T-helper 2 cell (primary cell): ENCODE measurements at regions not wholly inside any gene's neighbourhood (a gene's known extent, or its start where the extent isn't known, plus 50 kb on each side); places are given as distances from the start of the nearest gene placed in this dataset.
"Not testable (repeated sequence)": the region's sequence is repeated elsewhere in the genome, so short reads cannot be mapped to it uniquely, and the experiment has no call there.

Source experiments
- DNase-seq, 5 experiments: peaks; one replicate each; pipeline versions ENCODE4 v3.0.0 to v3.0.0-alpha.2; 2012 to 2022

- DNase-seq: not testable (repeated sequence)
Observed at GRCh38 chr4:121616449-121616848, 80.3 kb downstream of the ANXA5 start.

DNA sequence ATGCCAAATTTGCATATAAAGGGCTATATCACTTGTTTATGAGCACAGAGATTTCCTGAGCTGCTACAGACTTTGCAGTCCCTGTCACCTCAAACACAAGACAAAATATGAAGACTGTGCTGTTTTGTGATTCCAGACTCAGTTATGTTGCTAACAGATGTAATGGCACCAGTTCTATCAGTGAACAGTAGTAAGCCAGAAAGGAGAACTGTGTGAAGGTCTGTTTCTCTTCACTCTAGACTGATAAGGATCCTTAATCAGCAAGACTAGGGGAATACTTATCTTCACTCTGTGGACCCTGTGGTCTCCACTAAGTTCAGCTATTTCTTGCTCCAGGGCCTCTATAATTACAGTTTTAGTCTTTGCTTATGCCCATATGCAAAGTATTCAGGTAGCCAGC lies 82.7 kb downstream of the ANXA5 start:
- no peak for DNase-seq

DNA sequence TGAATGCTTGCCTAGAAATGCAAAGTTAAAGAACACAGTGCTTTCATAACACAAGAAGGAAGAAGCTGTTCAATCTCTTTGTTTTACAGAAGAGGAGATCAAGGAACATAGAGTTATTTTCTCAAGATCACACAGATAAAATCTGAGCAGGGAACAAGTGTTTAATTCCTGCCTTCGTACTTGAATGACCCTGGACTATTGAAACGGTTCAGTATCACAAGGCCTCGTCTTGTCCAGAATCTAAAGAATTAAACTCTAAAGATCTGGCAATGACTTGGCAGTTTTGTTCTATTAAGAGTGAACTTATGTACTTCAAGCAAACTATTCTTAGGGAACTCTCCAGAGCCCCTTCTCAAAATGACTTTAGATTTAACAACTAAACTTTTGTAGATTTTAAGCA lies 97.7 kb downstream of the ANXA5 start:
- no peak for DNase-seq

DNA sequence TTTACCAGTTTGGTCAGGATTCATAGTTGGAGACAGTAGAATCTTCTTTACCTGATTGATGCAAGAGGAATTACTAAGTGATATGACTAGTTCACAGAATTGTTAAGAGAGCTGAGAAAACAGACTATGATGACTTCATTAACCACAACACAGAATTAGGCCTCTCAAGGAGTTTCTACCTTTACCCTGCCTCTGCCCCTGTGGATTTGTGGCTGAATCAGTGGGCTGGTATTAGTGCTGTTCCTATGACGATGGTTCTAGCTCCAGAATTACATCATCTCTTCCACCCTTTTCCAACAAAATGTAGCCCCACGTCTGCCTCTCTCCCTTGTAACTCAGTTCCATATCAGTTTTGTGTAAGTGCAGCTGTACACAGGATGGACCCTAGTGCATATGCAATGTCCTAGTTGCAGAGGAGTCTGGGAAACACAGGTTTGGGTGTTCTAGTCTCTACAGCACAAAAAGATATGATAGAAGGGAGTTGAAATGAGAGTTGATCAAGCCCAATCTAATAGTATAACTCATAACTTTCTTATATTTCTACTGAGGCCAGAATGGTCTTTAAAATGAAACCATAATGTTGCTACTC lies 99.3 kb downstream of the ANXA5 start:
- DNase-seq: peak in 1 of 5 experiments; percentile 2

DNA sequence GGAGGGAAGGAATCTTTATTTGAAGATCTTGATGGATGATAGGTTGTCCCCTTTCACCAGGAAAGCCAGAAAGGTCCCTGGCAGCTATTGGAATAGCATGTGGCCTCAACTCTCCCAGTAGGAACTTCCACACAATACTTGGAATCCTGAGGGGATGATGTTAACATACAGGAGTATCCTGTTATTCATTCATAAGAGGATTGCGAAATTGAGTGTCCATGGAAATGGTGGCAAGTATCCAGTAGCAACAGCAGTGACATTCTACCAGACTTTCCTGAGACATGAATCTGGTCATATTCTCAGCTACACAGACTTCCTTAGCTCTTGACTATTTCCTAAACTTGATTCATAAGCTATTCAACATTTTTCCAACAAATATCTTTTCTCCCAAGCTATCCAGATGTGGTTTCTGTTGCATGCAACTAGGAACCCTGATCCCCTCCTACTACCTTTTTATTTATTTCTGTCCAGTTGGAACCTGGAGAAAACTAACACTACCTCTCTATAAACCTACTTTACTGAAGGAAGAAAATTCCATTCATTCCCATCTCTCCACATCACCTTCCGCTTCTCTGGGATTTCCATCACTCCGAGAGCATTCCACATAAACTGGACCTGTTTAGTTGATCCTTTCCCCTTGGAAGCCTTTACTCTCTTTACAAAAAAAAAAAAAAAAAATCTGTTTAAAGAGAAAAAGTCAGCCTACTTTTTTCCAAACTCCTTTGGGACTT lies 101.8 kb downstream of the ANXA5 start:
- DNase-seq: no peak

DNA sequence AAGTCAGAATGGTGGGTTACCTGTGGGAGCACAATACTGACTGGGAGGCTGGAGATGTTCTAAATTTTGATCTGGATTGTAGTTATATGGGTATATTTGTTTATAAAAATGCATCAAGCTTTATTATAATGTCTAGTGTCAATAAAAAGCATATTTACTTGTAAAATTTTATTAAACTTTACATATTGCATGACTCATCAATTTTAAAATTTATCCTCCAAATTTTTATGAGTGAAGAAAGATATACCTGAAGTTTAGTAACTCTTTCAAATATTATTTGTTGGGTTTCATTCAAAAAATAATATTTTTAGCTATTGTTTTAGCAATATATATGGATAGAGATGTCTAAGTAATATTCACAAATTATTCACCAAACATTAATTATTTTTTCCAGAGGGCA lies 103.0 kb downstream of the ANXA5 start:
- no peak for DNase-seq

GRCh38 chr4:121592257-121592656 lies 104.5 kb downstream of the ANXA5 start:
- DNase-seq: not testable (repeated sequence)

GRCh38 chr4:121584836-121585235 lies 111.9 kb downstream of the ANXA5 start:
- no peak for DNase-seq

DNA sequence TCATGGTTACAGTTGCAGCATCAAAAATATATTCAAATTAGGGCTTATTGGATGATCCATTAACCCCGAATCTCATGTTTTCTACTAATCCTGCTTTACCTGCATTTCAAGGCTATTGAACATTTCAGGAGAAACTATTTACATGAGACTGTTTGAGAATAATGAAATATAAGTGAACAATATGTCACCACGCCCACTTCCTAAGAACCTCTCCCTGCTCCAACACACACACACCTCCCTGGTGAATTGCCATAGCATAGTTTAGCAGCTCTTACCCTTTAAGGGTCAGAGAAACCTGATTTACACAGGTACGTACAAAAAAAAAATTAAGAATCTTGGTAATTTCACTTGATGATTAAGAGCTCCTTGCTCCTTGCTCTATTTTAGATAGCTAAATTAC lies 113.4 kb downstream of the ANXA5 start:
- DNase-seq: no peak

DNA sequence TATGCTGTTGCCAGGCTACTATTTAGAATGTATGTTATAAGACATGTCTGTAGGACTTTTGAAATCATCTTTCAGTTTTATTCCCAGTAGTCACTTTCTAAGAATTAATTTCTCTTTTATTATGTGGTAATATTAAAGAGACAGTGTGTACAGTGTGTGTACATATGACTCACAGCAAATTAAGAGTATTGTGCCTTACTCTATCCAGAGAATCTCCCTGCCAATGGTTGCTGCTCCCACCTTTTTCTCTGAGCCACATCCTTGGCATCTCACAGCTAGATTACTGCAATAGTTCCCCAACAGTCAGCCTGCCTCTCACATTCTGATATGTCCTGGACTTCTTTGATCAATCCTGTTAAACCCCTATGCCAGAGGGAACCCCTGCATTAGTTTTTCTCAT lies 114.5 kb downstream of the ANXA5 start:
- no peak for DNase-seq

- DNase-seq: not testable (repeated sequence)
Observed at GRCh38 chr4:121575392-121575791, 121.4 kb downstream of the ANXA5 start.

DNA sequence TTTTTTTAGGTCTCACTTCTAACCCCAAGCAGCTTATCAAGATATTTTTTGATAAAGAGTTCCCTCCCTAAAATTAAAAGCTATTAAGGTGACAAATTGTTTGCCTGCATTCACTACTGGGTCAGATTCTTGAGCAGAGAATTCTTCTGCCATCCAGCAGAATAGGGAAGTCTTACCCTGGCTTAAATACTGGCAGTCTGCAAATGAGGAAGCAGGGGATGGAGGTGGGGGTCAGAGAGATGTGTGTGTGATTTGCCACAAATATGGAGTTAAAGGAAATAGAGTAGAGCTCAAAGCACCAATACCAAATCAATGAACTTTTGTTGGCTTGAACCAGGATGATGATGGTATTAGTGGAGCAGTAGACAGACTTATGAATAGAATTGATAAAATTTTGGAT lies 122.2 kb downstream of the ANXA5 start:
- DNase-seq: no peak

GRCh38 chr4:121567748-121568147 lies 129.0 kb downstream of the ANXA5 start:
- DNase-seq: no peak

- no peak for DNase-seq
Observed at GRCh38 chr4:121564840-121565375, 131.9 kb downstream of the ANXA5 start.

DNA sequence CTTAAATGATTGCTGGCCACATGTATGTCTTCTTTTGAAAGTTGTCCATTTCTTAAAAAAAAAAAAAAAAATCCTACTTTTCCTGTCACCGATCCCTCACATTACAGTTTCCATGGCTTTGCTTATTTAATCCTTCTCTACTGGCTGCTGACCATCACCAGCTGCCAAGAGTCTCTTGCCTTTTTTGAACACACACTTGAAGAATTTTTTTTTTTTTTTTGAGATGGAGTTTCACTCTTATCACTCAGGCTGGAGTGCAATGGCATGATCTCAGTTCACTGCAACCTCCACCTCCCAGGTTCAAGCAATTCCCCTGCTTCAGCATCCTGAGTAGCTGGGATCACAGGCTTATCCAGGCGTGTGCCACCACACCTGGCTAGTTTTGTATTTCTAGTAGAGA lies 134.0 kb downstream of the ANXA5 start:
- DNase-seq: no peak

DNA sequence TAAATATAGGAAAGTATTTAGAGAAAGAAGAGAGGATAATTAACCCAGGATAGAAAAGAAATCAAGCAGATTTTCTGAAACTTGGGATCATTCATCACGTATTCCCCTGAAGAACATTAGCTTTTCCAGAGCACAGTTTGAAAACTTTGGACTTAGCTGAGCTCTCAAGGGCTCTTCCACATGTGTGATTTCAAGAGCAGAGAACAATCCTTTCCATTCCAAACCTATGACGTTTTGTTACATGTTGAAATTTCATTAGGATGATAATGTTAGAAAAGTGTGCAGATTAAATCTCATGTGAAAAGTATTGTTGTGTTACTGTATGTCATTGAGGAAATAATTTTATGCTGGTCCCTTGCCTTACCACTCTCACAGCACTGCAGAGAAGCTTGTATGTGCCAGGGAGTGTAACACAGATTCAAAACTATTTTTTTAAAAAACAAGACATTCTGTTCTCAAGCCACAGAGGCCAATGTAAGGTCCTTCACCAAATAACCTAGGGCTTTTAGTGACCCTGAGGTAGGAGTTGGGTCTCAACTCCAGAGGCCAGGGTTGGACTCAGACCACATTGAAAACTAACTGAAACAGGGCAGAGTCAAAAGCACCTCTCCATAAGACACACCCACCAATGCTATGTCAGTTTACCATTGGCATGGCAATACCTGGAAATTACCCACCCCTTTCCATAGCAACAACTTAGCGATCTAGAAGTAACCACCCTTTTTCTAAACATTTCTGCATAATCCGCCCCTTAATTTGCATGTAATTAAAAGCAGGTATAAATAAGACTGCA lies 141.3 kb downstream of the ANXA5 start:
- no peak for DNase-seq

GRCh38 chr4:121554382-121554781 lies 142.4 kb downstream of the ANXA5 start:
- DNase-seq: no peak

GRCh38 chr4:121551881-121552280 lies 144.9 kb downstream of the ANXA5 start:
- no peak for DNase-seq

- no peak for DNase-seq
Observed at GRCh38 chr4:121551271-121551670, 145.5 kb downstream of the ANXA5 start.

DNA sequence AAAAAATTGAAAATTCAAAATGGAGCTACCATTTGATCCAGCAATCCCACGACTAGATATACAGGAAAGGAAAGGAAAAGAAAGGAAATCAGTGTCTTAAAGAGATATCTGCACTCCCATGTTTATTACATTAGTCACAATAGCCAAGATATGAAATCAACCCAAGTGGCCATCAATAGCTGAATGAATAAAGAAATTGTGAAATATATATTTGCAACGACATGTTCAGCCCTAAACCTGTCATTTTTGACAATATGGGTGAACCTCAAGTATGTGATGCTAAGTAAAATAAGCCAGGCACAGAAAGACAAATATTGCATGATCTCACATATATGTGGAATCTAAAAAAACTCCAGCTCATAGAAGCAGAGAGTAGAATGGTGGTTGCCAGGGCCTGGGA lies 155.1 kb downstream of the ANXA5 start:
- DNase-seq: no peak

DNA sequence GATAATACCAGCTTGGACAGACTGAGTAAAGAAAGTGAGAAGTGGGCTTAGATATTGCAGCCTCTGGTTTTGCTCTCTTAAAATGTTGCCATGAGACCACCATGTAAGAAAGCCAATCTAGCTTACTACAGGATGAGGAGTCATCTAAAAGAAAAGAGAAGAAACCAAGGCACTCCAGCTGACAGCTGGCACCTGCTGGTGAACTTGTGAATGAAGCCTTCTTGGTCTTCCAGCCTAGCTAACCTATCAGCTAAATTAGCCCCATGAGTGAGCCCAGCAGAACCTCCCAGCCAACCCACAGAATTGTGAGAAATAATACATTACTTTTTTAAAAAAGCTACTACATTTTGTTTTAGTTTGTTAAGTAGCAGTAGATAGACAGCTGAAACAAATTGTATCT lies 154.5 kb upstream of the QRFPR start:
- peak in 1 of 5 experiments; percentile 12 for DNase-seq

GRCh38 chr4:121534187-121534586 lies 153.4 kb upstream of the QRFPR start:
- DNase-seq: no peak

DNA sequence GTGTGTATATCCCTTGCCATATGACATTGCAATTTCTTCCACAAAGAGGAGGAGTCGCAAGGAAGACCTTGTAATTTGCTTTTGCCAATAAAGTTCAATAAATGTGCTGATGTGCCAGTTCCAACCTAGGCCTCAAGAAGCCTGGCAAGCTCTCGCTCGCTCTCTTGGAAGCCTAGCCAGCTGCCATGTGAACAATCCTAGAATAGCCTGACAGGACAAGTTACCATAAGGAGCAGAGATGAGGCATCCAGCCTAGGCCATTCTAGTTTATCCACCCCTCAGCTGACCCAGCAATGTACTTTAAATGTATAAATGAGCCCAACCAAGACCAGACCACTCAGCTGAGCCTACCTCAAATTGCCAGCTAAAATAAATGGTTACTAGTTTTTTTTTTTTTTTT lies 145.7 kb upstream of the QRFPR start:
- no peak for DNase-seq
